HEK293T (cell line): ENCODE measurements at regions not wholly inside any gene's neighbourhood (a gene's known extent, or its start where the extent isn't known, plus 50 kb on each side); places are given as distances from the start of the nearest gene placed in this dataset.

Experiments used
- ARNT ChIP-seq: fragments of 450-650 bp; IDR thresholded peaks from 2 replicates; pipeline ENCODE4 v1.6.1; 2017; ENCODE audit warnings: mild to moderate bottlenecking
- ELF4 ChIP-seq: fragments of 450-650 bp; IDR thresholded peaks from 2 replicates; pipeline ENCODE4 v1.6.1; 2017; ENCODE audit warnings: antibody characterized with exemption
- FOXK2 ChIP-seq: fragments of 450-650 bp; IDR thresholded peaks from 2 replicates; pipeline ENCODE4 v1.6.1; 2016; ENCODE audit warnings: mild to moderate bottlenecking
- HDGF ChIP-seq: fragments of 450-650 bp; IDR thresholded peaks from 2 replicates; pipeline ENCODE4 v1.6.1; 2017; ENCODE audit warnings: antibody characterized with exemption, borderline replicate concordance
- L3MBTL2 ChIP-seq: fragments of 450-650 bp; conservative IDR thresholded peaks from 2 replicates; pipeline ENCODE4 v1.6.1; 2016; ENCODE audit warnings: mild to moderate bottlenecking
- LEF1 ChIP-seq: fragments of 450-650 bp; IDR thresholded peaks from 2 replicates; pipeline ENCODE4 v1.6.1; 2017; ENCODE audit warnings: mild to moderate bottlenecking, borderline replicate concordance
- NFRKB ChIP-seq: fragments of 450-650 bp; IDR thresholded peaks from 2 replicates; pipeline ENCODE4 v1.6.1; 2016; ENCODE audit warnings: mild to moderate bottlenecking, moderate library complexity
- SP1 ChIP-seq: fragments of 450-650 bp; IDR thresholded peaks from 2 replicates; pipeline ENCODE4 v1.6.1; 2017
- SUZ12 ChIP-seq: fragments of 450-650 bp; IDR thresholded peaks from 2 replicates; pipeline ENCODE4 v1.6.1; 2016; ENCODE audit warnings: mild to moderate bottlenecking
- TF ChIP-seq, protein P1 (sequence below): fragments of 450-650 bp; IDR thresholded peaks from 2 replicates; pipeline ENCODE4 v1.6.1; 2016

DNA sequence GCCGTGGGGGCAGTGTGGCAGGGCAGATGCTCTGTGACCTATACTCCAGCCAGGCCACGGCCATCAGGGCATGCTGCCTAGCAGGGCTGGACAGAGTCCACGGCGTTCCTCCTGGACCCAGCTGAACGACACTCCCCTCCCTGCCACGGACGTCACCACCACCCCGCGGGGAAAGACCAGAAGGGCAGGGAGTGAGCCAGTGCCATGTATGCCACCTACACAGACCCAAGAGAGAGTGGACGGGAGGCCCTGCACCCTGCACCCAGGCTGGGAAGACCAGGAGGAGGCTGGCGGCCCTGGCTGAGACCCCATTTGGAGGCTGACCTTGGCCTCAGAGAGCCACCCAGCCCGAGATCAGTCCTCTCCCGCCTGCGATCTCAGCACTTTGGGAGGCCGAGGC is 101.9 kb downstream of the FAM53A start:
- TF ChIP-seq, protein P1, sequence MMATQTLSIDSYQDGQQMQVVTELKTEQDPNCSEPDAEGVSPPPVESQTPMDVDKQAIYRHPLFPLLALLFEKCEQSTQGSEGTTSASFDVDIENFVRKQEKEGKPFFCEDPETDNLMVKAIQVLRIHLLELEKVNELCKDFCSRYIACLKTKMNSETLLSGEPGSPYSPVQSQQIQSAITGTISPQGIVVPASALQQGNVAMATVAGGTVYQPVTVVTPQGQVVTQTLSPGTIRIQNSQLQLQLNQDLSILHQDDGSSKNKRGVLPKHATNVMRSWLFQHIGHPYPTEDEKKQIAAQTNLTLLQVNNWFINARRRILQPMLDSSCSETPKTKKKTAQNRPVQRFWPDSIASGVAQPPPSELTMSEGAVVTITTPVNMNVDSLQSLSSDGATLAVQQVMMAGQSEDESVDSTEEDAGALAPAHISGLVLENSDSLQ: no peak
- no peak for TF ChIP-seq LEF1
- TF ChIP-seq HDGF: no peak
- no peak for TF ChIP-seq NFRKB
- no peak for TF ChIP-seq L3MBTL2
- no peak for TF ChIP-seq ELF4
- no peak for TF ChIP-seq ARNT
- no peak for TF ChIP-seq SP1
- no peak for TF ChIP-seq FOXK2
- no peak for TF ChIP-seq SUZ12
